Small intestine (tissue), 7 donors: ENCODE measurements at regions not wholly inside any gene's neighbourhood (a gene's known extent, or its start where the extent isn't known, plus 50 kb on each side); places are given as distances from the start of the nearest gene placed in this dataset.
"Not testable (repeated sequence)": the region's sequence is repeated elsewhere in the genome, so short reads cannot be mapped to it uniquely, and the experiment has no call there.

ENCODE experiments used
- DNase-seq, 2 donors: peaks; one replicate each; pipeline versions ENCODE4 v3.0.0 to v3.0.0-alpha.2; 2013
- FAIRE-seq: peaks from 2 replicates; lab custom pipeline; 2012; peaks lifted over from hg19 to GRCh38; lab: Jason Lieb, UNC
- H3K27ac ChIP-seq, 3 donors: one replicate each; pipeline ENCODE4 v1.5.1; 2013; ENCODE audit warnings: low read length in 2 of 3, mild to moderate bottlenecking in 2 of 3, control low read depth in 1 of 3, inconsistent platforms in 1 of 3, low read depth in 1 of 3, moderate library complexity in 1 of 3
- H3K27me3 ChIP-seq, 3 donors: one replicate each; pipeline ENCODE4 v1.6.1; 2013; ENCODE audit warnings: low read length in 3 of 3, inconsistent platforms in 1 of 3; ENCODE audit not compliant: control insufficient read depth in 3 of 3, insufficient read depth in 3 of 3
- H3K36me3 ChIP-seq, 3 donors: one replicate each; pipeline ENCODE4 v1.6.1; 2013; ENCODE audit warnings: low read length in 3 of 3, inconsistent platforms in 1 of 3, low read depth in 1 of 3, mild to moderate bottlenecking in 1 of 3, moderate library complexity in 1 of 3; ENCODE audit not compliant: control insufficient read depth in 3 of 3, insufficient read depth in 2 of 3
- H3K4me1 ChIP-seq, 3 donors: one replicate each; pipeline ENCODE4 v1.6.1; 2013; ENCODE audit warnings: low read length in 2 of 3, inconsistent platforms in 1 of 3, low read depth in 1 of 3, mild to moderate bottlenecking in 1 of 3, moderate library complexity in 1 of 3; ENCODE audit not compliant: control insufficient read depth in 3 of 3, insufficient read depth in 2 of 3
- H3K4me3 ChIP-seq, 3 donors: one replicate each; pipeline ENCODE4 v1.5.1; 2013; ENCODE audit warnings: low read length in 3 of 3, control low read depth in 1 of 3, inconsistent platforms in 1 of 3, low read depth in 1 of 3, mild to moderate bottlenecking in 1 of 3, moderate library complexity in 1 of 3
- H3K9me3 ChIP-seq, 2 donors: one replicate each; pipeline ENCODE4 v1.6.1; 2013; ENCODE audit warnings: low read depth in 1 of 2, low read length in 1 of 2; ENCODE audit not compliant: control insufficient read depth in 2 of 2, insufficient read depth in 1 of 2
- WGBS, 3 donors: extraction: QIAGEN DNeasy Blood & Tissue Kit; methylation state at CpG; one replicate each; pipeline ENCODE4 v1.1.7; 2013; 5-methylcytosine and 5-hydroxymethylcytosine counted together
- donor health status: healthy with polysubstance abuse.
- donor health status: control.
- donor health status: control.
- donor health status: Bipolar disorder and iron deficiency.
- donor health status: healthy.

- no peaks in the 10 kb centered on the region for H3K27me3 ChIP-seq
- FAIRE-seq = no peak
- no peaks in the 10 kb centered on the region for H3K36me3 ChIP-seq
- H3K4me3 ChIP-seq = no peak overlapping the region
- H3K27ac ChIP-seq = no peak overlapping the region
- DNase-seq = no peak
- H3K9me3 ChIP-seq = peaks cover 0 to 12% of the 10 kb centered on the region in 2 donors
- 58 to 75% (median 70%) methylated on average over 1 of the region's 1 CpG for WGBS, 3 donors
- H3K4me1 ChIP-seq = no peaks in the 10 kb centered on the region
Measured at GRCh38 chrX:65331371-65331770, 203.2 kb downstream of the LAS1L start.

- no peaks in the 10 kb centered on the region for H3K4me1 ChIP-seq
- H3K27ac ChIP-seq = no peak overlapping the region
- no peaks in the 10 kb centered on the region for H3K36me3 ChIP-seq
- no peaks in the 10 kb centered on the region for H3K27me3 ChIP-seq
- H3K9me3 ChIP-seq = peaks cover 0 to 11% of the 10 kb centered on the region in 2 donors
- no peak for FAIRE-seq
- H3K4me3 ChIP-seq = no peak overlapping the region
- no peak for DNase-seq
- 33 to 45% (median 37%) methylated on average over 7 of the region's 7 CpGs for WGBS, 3 donors
Measured at GRCh38 chrX:65300104-65300809, 234.3 kb downstream of the LAS1L start.

- WGBS, 3 donors = 91 to 94% (median 93%) methylated on average over 8 of the region's 8 CpGs
- FAIRE-seq, H3K4me3 ChIP-seq, H3K4me1 ChIP-seq, DNase-seq, H3K27ac ChIP-seq, H3K27me3 ChIP-seq, H3K36me3 ChIP-seq: not testable (repeated sequence)
- H3K9me3 ChIP-seq = peaks cover 1 to 10% of the 10 kb centered on the region in 2 donors
Measured at GRCh38 chrX:65282905-65283304, 251.7 kb downstream of the LAS1L start.

DNA sequence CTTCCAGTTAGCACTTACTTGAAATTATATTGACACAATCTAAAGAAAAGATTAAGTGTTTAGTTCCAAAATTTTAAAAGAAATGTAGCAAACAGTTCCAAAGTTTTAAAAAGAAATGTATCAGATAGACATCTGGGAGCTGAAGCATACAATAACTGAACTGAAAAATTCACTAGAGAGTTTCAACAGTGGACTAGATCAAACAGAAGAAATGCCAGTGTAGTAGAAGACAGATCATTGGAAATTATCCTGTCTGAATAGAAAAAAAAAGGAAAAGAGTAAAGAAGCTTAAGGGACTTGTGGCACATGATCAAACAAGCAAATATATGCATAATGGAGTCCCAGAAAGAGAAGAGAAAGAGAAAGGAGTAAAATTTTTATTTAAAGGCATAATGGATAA lies 261.4 kb downstream of the LAS1L start:
- Histone ChIP-seq H3K4me1 (no peaks in the 10 kb centered on the region), H3K27ac (no peak overlapping the region)
- no peak for FAIRE-seq

DNA sequence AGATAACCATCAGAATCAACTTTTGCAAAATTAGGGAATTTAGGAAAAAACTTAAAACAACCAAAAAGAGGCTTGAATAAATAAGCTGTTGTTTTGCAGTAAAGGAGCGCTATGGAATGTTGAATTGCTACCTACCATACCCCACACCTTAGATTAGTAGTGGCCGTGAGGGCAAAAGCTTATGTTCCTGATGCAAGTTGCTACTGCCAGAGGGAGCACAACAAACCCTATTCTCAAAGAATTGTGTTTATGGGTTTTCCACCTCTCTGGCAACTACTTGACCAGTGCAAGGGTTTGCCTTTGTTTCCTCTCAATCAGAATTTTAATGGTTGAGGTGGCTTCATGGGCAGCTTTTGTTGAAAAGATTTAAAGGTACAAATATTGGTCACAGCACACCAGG lies 268.1 kb downstream of the LAS1L start:
- Histone ChIP-seq H3K4me1 (no peaks in the 10 kb centered on the region), H3K27ac (no peak overlapping the region), H3K27me3 (no peaks in the 10 kb centered on the region), H3K9me3 (peaks cover 0 to 14% of the 10 kb centered on the region in 2 donors), H3K36me3 (no peaks in the 10 kb centered on the region), H3K4me3 (no peak overlapping the region)
- WGBS, 3 donors = 73 to 86% (median 86%) methylated on average over 2 of the region's 2 CpGs
- DNase-seq (no peak), FAIRE-seq (no peak)

More for the DNA sequence above, 261.4 kb downstream of the LAS1L start:
- DNase-seq = no peak
- peaks cover 0 to 24% of the 10 kb centered on the region in 2 donors for H3K9me3 ChIP-seq
- H3K27me3 ChIP-seq = no peaks in the 10 kb centered on the region
- no peak overlapping the region for H3K4me3 ChIP-seq
- no peaks in the 10 kb centered on the region for H3K36me3 ChIP-seq

GRCh38 chrX:65253817-65254216 lies 277.6 kb upstream of the ZC4H2 start:
- FAIRE-seq (no peak), DNase-seq (no peak)
- WGBS, 3 donors = 86 to 100% (median 93%) methylated on average over 5 to 6 of the region's 6 CpGs
- Histone ChIP-seq H3K36me3 (no peaks in the 10 kb centered on the region), H3K4me3 (no peak overlapping the region), H3K4me1 (no peaks in the 10 kb centered on the region), H3K27ac (no peak overlapping the region), H3K27me3 (no peaks in the 10 kb centered on the region), H3K9me3 (peaks cover 0 to 13% of the 10 kb centered on the region in 2 donors)

- WGBS, 3 donors = 65 to 71% (median 69%) methylated on average over 4 of the region's 4 CpGs
- no peaks in the 10 kb centered on the region for H3K4me1 ChIP-seq
- FAIRE-seq (no peak), DNase-seq (no peak)
- H3K36me3 ChIP-seq = no peaks in the 10 kb centered on the region
- H3K9me3 ChIP-seq = peaks cover 0 to 19% of the 10 kb centered on the region in 2 donors
- H3K4me3 ChIP-seq = no peak overlapping the region
- no peaks in the 10 kb centered on the region for H3K27me3 ChIP-seq
- no peak overlapping the region for H3K27ac ChIP-seq
Measured at GRCh38 chrX:65241059-65241721, 264.9 kb upstream of the ZC4H2 start.

DNA sequence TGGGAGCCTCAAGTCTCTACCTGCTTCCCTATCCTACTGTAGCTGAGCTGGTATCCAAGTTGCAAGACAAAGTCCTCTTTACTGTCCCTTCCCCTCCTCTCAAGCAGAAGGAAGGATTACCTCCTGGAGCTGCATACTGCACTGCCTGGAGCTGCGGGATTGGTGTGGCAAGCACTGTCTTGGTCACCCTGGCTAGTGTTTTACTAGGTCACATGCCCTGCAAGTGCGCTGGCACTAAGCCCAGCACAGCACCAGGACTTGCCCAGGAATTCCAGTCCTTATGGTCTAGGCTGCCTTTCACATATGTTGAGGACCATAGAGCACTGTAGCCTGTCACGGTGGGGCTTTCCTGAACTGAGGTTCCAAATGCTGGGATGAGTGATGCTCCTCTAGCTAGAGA lies 227.3 kb upstream of the ZC4H2 start:
- Histone ChIP-seq H3K4me1 (no peaks in the 10 kb centered on the region), H3K27me3 (no peaks in the 10 kb centered on the region), H3K27ac (no peak overlapping the region), H3K36me3 (no peaks in the 10 kb centered on the region), H3K9me3 (peaks cover 0 to 3% of the 10 kb centered on the region in 2 donors), H3K4me3 (no peak overlapping the region)
- FAIRE-seq = no peak
- WGBS, 3 donors = 56 to 87% (median 58%) methylated on average over 2 to 3 of the region's 3 CpGs
- peak in 1 of 2 donors; percentile 10 for DNase-seq
